Keratinocyte (primary cell): ENCODE measurements at regions not wholly inside any gene's neighbourhood (a gene's known extent, or its start where the extent isn't known, plus 50 kb on each side); places are given as distances from the start of the nearest gene placed in this dataset.

ENCODE experiments used
- EZH2 ChIP-seq: IDR thresholded peaks from one replicate; pipeline ENCODE4 v1.6.1; 2012; ENCODE audit warnings: inconsistent platforms, mild to moderate bottlenecking, low read length, moderate library complexity
- TF ChIP-seq, protein P1 (sequence below), 3 experiments: IDR thresholded peaks in 1 of 3; conservative IDR thresholded peaks in 1 of 3; optimal IDR thresholded peaks in 1 of 3; 2 replicates in 2 of 3; 3 replicates in 1 of 3; pipeline versions ENCODE3 to v1.5.1; 2011; ENCODE audit warnings: low read length in 3 of 3, mild to moderate bottlenecking in 3 of 3, moderate library complexity in 2 of 3, control low read depth in 1 of 3, inconsistent platforms in 1 of 3; ENCODE audit not compliant: insufficient read depth in 2 of 3; ENCODE audit errors: extremely low read depth in 1 of 3

DNA sequence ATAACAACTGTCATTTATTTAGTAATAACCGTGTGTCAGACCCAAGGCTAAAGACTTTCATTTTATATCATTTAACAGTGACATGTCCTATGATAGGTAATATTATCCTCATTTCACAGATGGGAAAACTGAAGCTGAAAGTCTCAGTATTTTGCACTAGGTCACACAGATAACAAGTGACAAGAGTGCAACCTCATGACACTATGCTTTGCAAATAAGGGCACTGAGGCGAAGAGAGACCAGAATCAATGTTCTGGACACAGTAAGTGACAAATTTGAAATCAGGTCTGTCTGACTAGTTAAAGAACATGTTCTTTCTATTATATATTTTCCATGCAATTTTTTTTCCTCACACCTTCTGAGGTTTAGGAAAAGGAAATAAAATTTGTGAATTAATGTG lies 585.7 kb downstream of the LRRC70 start:
- TF ChIP-seq, protein P1, sequence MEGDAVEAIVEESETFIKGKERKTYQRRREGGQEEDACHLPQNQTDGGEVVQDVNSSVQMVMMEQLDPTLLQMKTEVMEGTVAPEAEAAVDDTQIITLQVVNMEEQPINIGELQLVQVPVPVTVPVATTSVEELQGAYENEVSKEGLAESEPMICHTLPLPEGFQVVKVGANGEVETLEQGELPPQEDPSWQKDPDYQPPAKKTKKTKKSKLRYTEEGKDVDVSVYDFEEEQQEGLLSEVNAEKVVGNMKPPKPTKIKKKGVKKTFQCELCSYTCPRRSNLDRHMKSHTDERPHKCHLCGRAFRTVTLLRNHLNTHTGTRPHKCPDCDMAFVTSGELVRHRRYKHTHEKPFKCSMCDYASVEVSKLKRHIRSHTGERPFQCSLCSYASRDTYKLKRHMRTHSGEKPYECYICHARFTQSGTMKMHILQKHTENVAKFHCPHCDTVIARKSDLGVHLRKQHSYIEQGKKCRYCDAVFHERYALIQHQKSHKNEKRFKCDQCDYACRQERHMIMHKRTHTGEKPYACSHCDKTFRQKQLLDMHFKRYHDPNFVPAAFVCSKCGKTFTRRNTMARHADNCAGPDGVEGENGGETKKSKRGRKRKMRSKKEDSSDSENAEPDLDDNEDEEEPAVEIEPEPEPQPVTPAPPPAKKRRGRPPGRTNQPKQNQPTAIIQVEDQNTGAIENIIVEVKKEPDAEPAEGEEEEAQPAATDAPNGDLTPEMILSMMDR (optimal IDR thresholded peaks at IDR 0.05 in 1 of 3, IDR thresholded peaks at IDR 0.05 in 1 of 3, conservative IDR thresholded peaks at IDR 0.05 in 1 of 3; ENCODE audit: extremely low read depth in 1 of 3, insufficient read depth in 2 of 3, low read length in 3 of 3): no peak
- no peak for TF ChIP-seq EZH2
